HEK293T (cell line): ENCODE measurements at regions not wholly inside any gene's neighbourhood (a gene's known extent, or its start where the extent isn't known, plus 50 kb on each side); places are given as distances from the start of the nearest gene placed in this dataset.

Source experiments
- BHLHE40 ChIP-seq: fragments of 450-650 bp; IDR thresholded peaks from 2 replicates; pipeline ENCODE4 v1.6.1; 2016; ENCODE audit warnings: mild to moderate bottlenecking, moderate library complexity, borderline replicate concordance
- FOXA1 ChIP-seq: fragments of 450-650 bp; IDR thresholded peaks from 2 replicates; pipeline ENCODE4 v1.6.1; 2016; ENCODE audit warnings: mild to moderate bottlenecking
- PKNOX1 ChIP-seq: fragments of 450-650 bp; IDR thresholded peaks from 2 replicates; pipeline ENCODE4 v1.6.1; 2016
- SP1 ChIP-seq: fragments of 450-650 bp; IDR thresholded peaks from 2 replicates; pipeline ENCODE4 v1.6.1; 2017

GRCh38 chr7:127484954-127485353 lies 92.4 kb upstream of the ZNF800 start:
- TF ChIP-seq SP1 = no peak
- TF ChIP-seq FOXA1 = no peak
- TF ChIP-seq BHLHE40 = no peak
- TF ChIP-seq PKNOX1 = no peak
